IMR-90 (cell line): ENCODE measurements at regions not wholly inside any gene's neighbourhood (a gene's known extent, or its start where the extent isn't known, plus 50 kb on each side); places are given as distances from the start of the nearest gene placed in this dataset.

Source experiments
- ATAC-seq: fragments of 200-7000 bp; cut with Tn5 transposase; 2 replicates; pipeline ENCODE4 v1.9.1; 2020; ENCODE audit warnings: low read depth, mild to moderate bottlenecking, moderate library complexity
- BruUV-seq: library from RNA; stranded (reverse); fragments of 400-500 nt; replicated peaks from 2 replicates; lab custom pipeline; 2021; lab: Mats Ljungman, UMichigan
- CTCF ChIA-PET: fragments of 300-600 bp; formaldehyde crosslinking; extraction: SDS; loops from one replicate; lab custom pipeline; 2021; ENCODE audit warnings: antibody characterized with exemption; lab: Yijun Ruan, JAX
- POLR2A ChIA-PET: fragments of 300-600 bp; sonication (Branson Sonifier 250); formaldehyde crosslinking; loops from one replicate; lab custom pipeline; 2022; ENCODE audit warnings: antibody characterized with exemption; ENCODE audit not compliant: unreplicated experiment; lab: Charles Lee
- DNase-seq: peaks from one replicate; pipeline ENCODE4 v3.0.0; 2013
- H2AFZ ChIP-seq: replicated peaks from 2 replicates; pipeline ENCODE3; 2013; ENCODE audit warnings: low read length, mild to moderate bottlenecking; ENCODE audit not compliant: poor library complexity
- H2AK5ac ChIP-seq: 2 replicates; pipeline ENCODE4 v1.6.1; 2013; ENCODE audit warnings: low read depth, low read length, inconsistent platforms
- H2AK9ac ChIP-seq: replicated peaks from 2 replicates; pipeline ENCODE3; 2013; ENCODE audit warnings: mild to moderate bottlenecking, low read depth, low read length, moderate library complexity; ENCODE audit not compliant: poor library complexity
- H2BK120ac ChIP-seq: 2 replicates; pipeline ENCODE4 v1.6.1; 2013; ENCODE audit warnings: low read depth, low read length, inconsistent platforms
- H2BK15ac ChIP-seq: 3 replicates; pipeline ENCODE4 v1.6.1; 2013; ENCODE audit warnings: low read depth, low read length, inconsistent platforms
- H2BK20ac ChIP-seq: 2 replicates; pipeline ENCODE4 v1.6.1; 2013; ENCODE audit warnings: low read depth, mild to moderate bottlenecking, inconsistent platforms, low read length, moderate library complexity
- H2BK5ac ChIP-seq: 2 replicates; pipeline ENCODE4 v1.6.1; 2013; ENCODE audit warnings: mild to moderate bottlenecking, low read depth, low read length, inconsistent platforms; ENCODE audit not compliant: poor library complexity, severe bottlenecking
- H3K14ac ChIP-seq: replicated peaks from 2 replicates; pipeline ENCODE4 v1.6.1; 2013; ENCODE audit warnings: low read depth, low read length, inconsistent platforms
- H3K18ac ChIP-seq: 2 replicates; pipeline ENCODE4 v1.6.1; 2013; ENCODE audit warnings: low read depth, low read length, control low read depth
- H3K23ac ChIP-seq: 2 replicates; pipeline ENCODE4 v1.6.1; 2013; ENCODE audit warnings: low read depth, low read length, inconsistent platforms
- H3K27ac ChIP-seq: 2 replicates; pipeline ENCODE4 v1.5.1; 2013; ENCODE audit warnings: mild to moderate bottlenecking, control low read depth, low read length; ENCODE audit not compliant: insufficient read depth
- H3K27me3 ChIP-seq: 2 replicates; pipeline ENCODE4 v1.6.1; 2013; ENCODE audit warnings: low read length; ENCODE audit not compliant: control insufficient read depth, insufficient read depth
- H3K36me3 ChIP-seq: 2 replicates; pipeline ENCODE4 v1.6.1; 2013; ENCODE audit warnings: low read length, mixed read lengths; ENCODE audit not compliant: control insufficient read depth, insufficient read depth
- H3K4ac ChIP-seq: 2 replicates; pipeline ENCODE4 v1.6.1; 2013; ENCODE audit warnings: low read depth, low read length, inconsistent platforms
- H3K4me1 ChIP-seq: 2 replicates; pipeline ENCODE4 v1.6.1; 2013; ENCODE audit warnings: low read length, mixed read lengths; ENCODE audit not compliant: control insufficient read depth, insufficient read depth
- H3K4me2 ChIP-seq: 2 replicates; pipeline ENCODE4 v1.6.1; 2013; ENCODE audit warnings: low read depth, mild to moderate bottlenecking, control low read depth, low read length, moderate library complexity
- H3K4me3 ChIP-seq: 2 replicates; pipeline ENCODE4 v1.5.1; 2013; ENCODE audit warnings: low read depth, mild to moderate bottlenecking, control low read depth, low read length, moderate library complexity; ENCODE audit not compliant: insufficient read depth
- H3K56ac ChIP-seq: 2 replicates; pipeline ENCODE4 v1.6.1; 2013; ENCODE audit warnings: low read length, inconsistent platforms; ENCODE audit not compliant: insufficient read depth; ENCODE audit errors: extremely low read depth
- H3K79me1 ChIP-seq, 2 experiments: 2 replicates each; pipeline ENCODE4 v1.6.1; 2013; ENCODE audit warnings: low read length in 2 of 2, inconsistent platforms in 1 of 2, low read depth in 1 of 2
- H3K9ac ChIP-seq: 2 replicates; pipeline ENCODE4 v1.6.1; 2013; ENCODE audit warnings: low read depth, low read length, control low read depth
- H3K9me1 ChIP-seq: 2 replicates; pipeline ENCODE4 v1.6.1; 2013; ENCODE audit warnings: low read length, inconsistent platforms; ENCODE audit not compliant: insufficient read depth
- H3K9me3 ChIP-seq: 2 replicates; pipeline ENCODE4 v1.6.1; 2013; ENCODE audit warnings: low read length; ENCODE audit not compliant: control insufficient read depth, insufficient read depth
- H4K20me1 ChIP-seq: 2 replicates; pipeline ENCODE4 v1.6.1; 2013; ENCODE audit warnings: low read length, inconsistent platforms; ENCODE audit not compliant: insufficient read depth
- H4K5ac ChIP-seq: 2 replicates; pipeline ENCODE4 v1.6.1; 2013; ENCODE audit warnings: mild to moderate bottlenecking, low read depth, low read length, control low read depth
- H4K8ac ChIP-seq, 2 experiments: 2 replicates each; pipeline ENCODE4 v1.6.1; 2013; ENCODE audit warnings: low read depth in 2 of 2, low read length in 2 of 2, control low read depth in 1 of 2, inconsistent platforms in 1 of 2
- H4K91ac ChIP-seq: 2 replicates; pipeline ENCODE4 v1.6.1; 2013; ENCODE audit warnings: low read depth, low read length, inconsistent platforms; ENCODE audit not compliant: insufficient read depth
- BHLHE40 ChIP-seq: fragments of 150-350 bp; IDR thresholded peaks from 2 replicates; pipeline ENCODE4 v1.6.1; 2016; ENCODE audit warnings: mild to moderate bottlenecking, low read depth, low read length
- CEBPB ChIP-seq: IDR thresholded peaks from 2 replicates; pipeline ENCODE4 v1.6.1; 2012; ENCODE audit warnings: low read depth, low read length, improper control_type of control experiment
- CHD1 ChIP-seq: IDR thresholded peaks from 2 replicates; pipeline ENCODE4 v1.6.1; 2012; ENCODE audit warnings: low read depth, low read length, improper control_type of control experiment
- CTCF ChIP-seq: conservative IDR thresholded peaks from 2 replicates; pipeline ENCODE4 v1.5.1; 2012; ENCODE audit warnings: mild to moderate bottlenecking, low read depth, low read length, improper control_type of control experiment
- NFE2L2 ChIP-seq: fragments of 150-350 bp; IDR thresholded peaks from 2 replicates; pipeline ENCODE4 v1.6.1; 2016; ENCODE audit warnings: low read depth, mild to moderate bottlenecking, low read length
- RAD21 ChIP-seq: IDR thresholded peaks from 2 replicates; pipeline ENCODE4 v1.6.1; 2012; ENCODE audit warnings: low read length, improper control_type of control experiment
- RCOR1 ChIP-seq: IDR thresholded peaks from 2 replicates; pipeline ENCODE4 v1.6.1; 2012; ENCODE audit warnings: mild to moderate bottlenecking, low read length, improper control_type of control experiment; ENCODE audit not compliant: insufficient replicate concordance
- RFX5 ChIP-seq: IDR thresholded peaks from 2 replicates; pipeline ENCODE4 v1.8.0; 2012; ENCODE audit warnings: low read depth, mild to moderate bottlenecking, low read length, moderate library complexity
- SMC3 ChIP-seq: fragments of 150-350 bp; IDR thresholded peaks from 2 replicates; pipeline ENCODE4 v1.6.1; 2016; ENCODE audit warnings: low read depth, mild to moderate bottlenecking, antibody characterized with exemption, low read length, moderate library complexity
- USF2 ChIP-seq: fragments of 150-350 bp; IDR thresholded peaks from 2 replicates; pipeline ENCODE4 v1.6.1; 2017; ENCODE audit warnings: mild to moderate bottlenecking, antibody characterized with exemption, low read length, low read depth
- WGBS, 2 experiments: methylation state at CpG; one replicate each; pipeline versions ENCODE4 v1.1.5 to v1.1.7; 2013; ENCODE audit warnings: missing lambda C conversion rate in 2 of 2; ENCODE audit not compliant: insufficient read length in 1 of 2; ENCODE audit errors: extremely low coverage in 2 of 2; 5-methylcytosine and 5-hydroxymethylcytosine counted together
- dilution Hi-C: fragments of 300-500 bp; cut with HindIII; formaldehyde crosslinking; loops from one replicate; pipeline ENCODE4 v1.14.3; 2018; ENCODE audit warnings: low sequenced_read_pairs; ENCODE audit not compliant: unreplicated experiment
- in situ Hi-C: fragments of 300-500 bp; cut with MboI; formaldehyde crosslinking; loops from 3 replicates; pipeline ENCODE4 v1.14.3; 2019; ENCODE audit warnings: low sequenced_read_pairs, inconsistent platforms, mixed read lengths
- intact Hi-C: fragments of 100-400 bp; cut with micrococcal nuclease; formaldehyde crosslinking; loops from 2 replicates; pipeline ENCODE4 v1.10.0; 2022

DNA sequence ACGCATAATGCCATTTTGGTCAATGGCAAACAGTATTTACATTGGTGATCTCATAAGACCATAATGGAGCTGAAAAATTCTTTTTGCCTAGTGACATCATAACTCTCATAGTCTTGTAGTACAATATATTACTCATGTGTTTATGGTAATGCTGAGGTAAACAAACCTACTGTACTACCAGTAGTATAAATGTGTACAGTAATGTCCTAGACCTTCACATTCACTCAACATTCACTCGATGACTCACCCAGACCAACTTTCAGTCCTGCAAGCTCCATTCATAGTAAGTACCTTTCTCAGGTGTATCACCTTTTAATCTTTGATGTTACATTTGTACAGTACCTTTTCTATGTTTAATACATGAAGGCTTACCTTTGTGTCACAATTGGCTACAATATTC is 558.2 kb upstream of the PIK3C3 start:
- ChIA-PET CTCF (no interaction called here), POLR2A (no interaction called here)
- no peak overlapping the region for H3K56ac ChIP-seq
- no peak overlapping the region for H2BK120ac ChIP-seq
- no peaks in the 10 kb centered on the region for H3K79me1 ChIP-seq
- H2AK9ac ChIP-seq = no peak overlapping the region
- H3K4ac ChIP-seq = no peak overlapping the region
- no peak overlapping the region for H2BK20ac ChIP-seq
- H2AK5ac ChIP-seq = no peak overlapping the region
- H3K9me1 ChIP-seq = no peaks in the 10 kb centered on the region
- no peak overlapping the region for H3K14ac ChIP-seq
- H3K9me3 ChIP-seq = no peaks in the 10 kb centered on the region
- H3K4me3 ChIP-seq = no peak overlapping the region
- no peaks in the 10 kb centered on the region for H3K36me3 ChIP-seq
- intact Hi-C loops (loop anchor here (10.0 kb wide), 2 partner anchors 1552 to 1822 kb away; no protein-coding TSS in a partner anchor), in situ Hi-C loops (loop anchor here (25.0 kb wide), 1 partner anchor 985 kb away; no protein-coding TSS in a partner anchor), dilution Hi-C loops (no loop called here)
- H3K23ac ChIP-seq = no peak overlapping the region
- no TSS peak for BruUV-seq
- H2AFZ ChIP-seq = no peak overlapping the region
- TF ChIP-seq CEBPB (no peak), RCOR1 (no peak), BHLHE40 (no peak), CHD1 (no peak), NFE2L2 (no peak), USF2 (no peak), CTCF (no peak), SMC3 (no peak), RFX5 (no peak), RAD21 (no peak)
- no peak overlapping the region for H3K27ac ChIP-seq
- no peak overlapping the region for H2BK5ac ChIP-seq
- H4K20me1 ChIP-seq = no peaks in the 10 kb centered on the region
- no peak overlapping the region for H4K91ac ChIP-seq
- DNase-seq = peak; percentile 1
- ATAC-seq = no peak
- no peak overlapping the region for H2BK15ac ChIP-seq
- H3K27me3 ChIP-seq = no peaks in the 10 kb centered on the region
- no peak overlapping the region for H3K18ac ChIP-seq
- H3K4me2 ChIP-seq = no peak overlapping the region
- H4K5ac ChIP-seq = no peak overlapping the region
- WGBS, 2 experiments = no CpG with 5 or more reads among the region's 2 CpGs
- no peak overlapping the region for H3K9ac ChIP-seq
- no peak overlapping the region for H4K8ac ChIP-seq
- no peaks in the 10 kb centered on the region for H3K4me1 ChIP-seq
